SU-DHL-6 (cell line): ENCODE measurements at regions not wholly inside any gene's neighbourhood (a gene's known extent, or its start where the extent isn't known, plus 50 kb on each side); places are given as distances from the start of the nearest gene placed in this dataset.

Source experiments
- CTCF ChIP-seq: fragments of 200-600 bp; sonication (generic); IDR thresholded peaks from one replicate; pipeline ENCODE4 v1.5.1; 2017; ENCODE audit warnings: antibody characterized with exemption, mild to moderate bottlenecking, low read length, moderate library complexity; ENCODE audit not compliant: insufficient read depth, poor library complexity, severe bottlenecking
- EZH2phosphoT487 ChIP-seq: fragments of 200-600 bp; sonication (generic), shearing (Covaris generic); conservative IDR thresholded peaks from 2 replicates; pipeline ENCODE4 v1.6.1; 2018; ENCODE audit warnings: mild to moderate bottlenecking, antibody characterized with exemption, low read length, moderate library complexity, mixed read lengths

DNA sequence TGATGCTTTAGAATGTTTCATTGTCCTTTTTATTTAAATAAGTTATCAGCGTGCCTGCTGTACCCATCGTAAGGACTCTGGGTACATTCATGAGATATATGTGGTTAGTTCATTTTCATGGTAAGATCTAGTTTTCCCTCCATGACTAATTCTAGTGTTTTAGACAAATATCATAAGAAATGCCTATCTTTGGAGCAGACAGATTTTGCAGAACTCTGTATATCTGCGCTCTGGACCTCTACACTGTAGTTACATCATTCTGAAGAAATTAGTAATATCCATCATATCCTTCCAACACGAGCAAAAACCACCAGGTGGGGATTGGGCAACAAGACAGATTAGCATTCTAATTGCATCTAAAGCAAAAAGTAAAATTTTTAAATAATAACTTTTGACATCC lies 499.2 kb downstream of the SETD4 start:
- TF ChIP-seq CTCF (no peak), EZH2phosphoT487 (no peak)
